ENCODE measurements at regions not wholly inside any gene's neighbourhood (a gene's known extent, or its start where the extent isn't known, plus 50 kb on each side); places are given as distances from the start of the nearest gene placed in this dataset.

DNA sequence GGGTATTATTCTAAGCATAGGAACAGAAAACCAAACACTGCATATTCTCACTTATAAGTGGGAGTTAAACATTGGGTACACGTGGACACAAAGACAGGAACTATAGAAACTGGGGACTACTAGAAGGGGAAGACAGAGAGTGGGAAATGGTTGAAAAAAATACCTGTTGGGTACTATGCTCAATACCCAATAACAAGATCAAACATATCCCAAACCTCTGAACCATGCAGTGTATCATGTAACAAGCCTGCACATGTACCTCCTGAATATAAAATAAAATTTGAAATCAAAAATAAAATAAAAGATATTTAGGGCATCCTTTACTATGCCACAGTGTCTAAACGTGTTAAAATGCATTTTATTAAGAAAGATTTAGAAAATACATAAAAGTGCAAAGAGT is 221.0 kb upstream of the TFPI start:
- Histone ChIP-seq H4K8ac (ENCODE audit: extremely low read depth, insufficient read depth, low read length) (no peak overlapping the region), H3K4ac (replicated peaks; ENCODE audit: insufficient read length, low read depth, low read length) (no peak overlapping the region), H3K23me2 (ENCODE audit: low read depth, low read length) (no peaks in the 10 kb centered on the region), H3K4me1 (replicated peaks in 1 of 4; ENCODE audit: control insufficient read depth in 3 of 4, insufficient read depth in 4 of 4, low read length in 3 of 4) (no peaks in the 10 kb centered on the region), H3K9ac (replicated peaks in 1 of 4; ENCODE audit: extremely low read depth in 1 of 4, low read depth in 3 of 4, low read length in 3 of 4) (no peak overlapping the region), H3K79me2 (ENCODE audit: control insufficient read depth in 1 of 2, insufficient read depth in 2 of 2, low read length in 2 of 2) (no peaks in the 10 kb centered on the region), H3K18ac (ENCODE audit: extremely low read depth, low read length) (no peak overlapping the region), H2BK20ac (ENCODE audit: low read length) (no peak overlapping the region), H2BK5ac (ENCODE audit: low read depth, low read length) (no peak overlapping the region), H3K4me2 (ENCODE audit: insufficient read depth in 1 of 2, low read depth in 2 of 2, low read length in 2 of 2) (no peak overlapping the region), H3K9me3 (ENCODE audit: insufficient read depth in 2 of 2, low read depth in 1 of 2, low read length in 1 of 2) (no peaks in the 10 kb centered on the region), H3K56ac (replicated peaks; ENCODE audit: insufficient read length, low read depth, low read length) (no peak overlapping the region), H2BK12ac (ENCODE audit: low read depth, low read length) (no peak overlapping the region), H4K91ac (replicated peaks; ENCODE audit: insufficient read length, low read length) (no peak overlapping the region), H4K5ac (ENCODE audit: insufficient read length, low read depth, low read length) (no peak overlapping the region), H2BK15ac (ENCODE audit: low read length) (no peak overlapping the region), H3K27ac (ENCODE audit: low read depth, low read length) (no peak overlapping the region), H3K14ac (ENCODE audit: insufficient read length) (no peak overlapping the region), H2BK120ac (replicated peaks; ENCODE audit: low read depth, low read length) (no peak overlapping the region), H2AFZ (ENCODE audit: low read length) (no peak overlapping the region), H3K27me3 (replicated peaks in 1 of 4; ENCODE audit: control insufficient read depth in 3 of 4, extremely low read depth in 1 of 4, insufficient read depth in 3 of 4, low read length in 3 of 4) (no peaks in the 10 kb centered on the region), H4K20me1 (replicated peaks in 1 of 2; ENCODE audit: control insufficient read depth in 1 of 2, insufficient read depth in 2 of 2, low read length in 2 of 2) (no peaks in the 10 kb centered on the region), H3K79me1 (ENCODE audit: low read depth, low read length) (no peaks in the 10 kb centered on the region), H3K36me3 (ENCODE audit: control insufficient read depth in 2 of 4, insufficient read depth in 4 of 4, low read length in 3 of 4) (no peaks in the 10 kb centered on the region), H2AK5ac (ENCODE audit: low read depth, low read length) (no peak overlapping the region), H3K23ac (ENCODE audit: insufficient read length) (no peak overlapping the region), H3K4me3 (ENCODE audit: extremely low read depth in 1 of 4, insufficient read depth in 2 of 4, low read depth in 3 of 4, low read length in 4 of 4) (no peak overlapping the region)
- DNase-seq (ENCODE audit: low read depth in 1 of 2, low spot score in 2 of 2) (no peak), FAIRE-seq (no peak)
- ChIA-PET CTCF (ENCODE audit: partially characterized antibody) (no interaction called here), POLR2A (ENCODE audit: partially characterized antibody) (no interaction called here)
- no peak for TF ChIP-seq POLR2A (IDR thresholded peaks at IDR 0.05; ENCODE audit: control extremely low read depth in 1 of 2, low read depth in 2 of 2, low read length in 2 of 2)
- TF ChIP-seq KDM5A (IDR thresholded peaks at IDR 0.05; ENCODE audit: low read length), result no peak
- TF ChIP-seq GTF2F1 (IDR thresholded peaks at IDR 0.05; ENCODE audit: borderline replicate concordance, low read depth, low read length), result no peak
- no peak for TF ChIP-seq EZH2 (IDR thresholded peaks at IDR 0.05; ENCODE audit: low read depth, low read length, severe bottlenecking)
- TF ChIP-seq SAP30 (IDR thresholded peaks at IDR 0.05; ENCODE audit: insufficient read depth, insufficient replicate concordance, low read length), result no peak
- TF ChIP-seq POLR2AphosphoS5 (IDR thresholded peaks at IDR 0.05; ENCODE audit: low read depth, low read length), result no peak
- no peak for TF ChIP-seq SP1 (IDR thresholded peaks at IDR 0.05; ENCODE audit: low read depth, low read length)
- no peak for TF ChIP-seq YY1 (IDR thresholded peaks at IDR 0.05; ENCODE audit: low read depth, low read length)
- TF ChIP-seq CEBPB (IDR thresholded peaks at IDR 0.05; ENCODE audit: low read depth, low read length), result no peak
- no peak for TF ChIP-seq SP4 (IDR thresholded peaks at IDR 0.05; ENCODE audit: low read length)
- TF ChIP-seq TBP (IDR thresholded peaks at IDR 0.05; ENCODE audit: low read depth, low read length), result no peak
- no peak for TF ChIP-seq CBX8 (IDR thresholded peaks at IDR 0.05; ENCODE audit: borderline replicate concordance, low read depth, low read length)
- no peak for TF ChIP-seq JUN (IDR thresholded peaks at IDR 0.05; ENCODE audit: low read depth, low read length)
- no peak for TF ChIP-seq RXRA (IDR thresholded peaks at IDR 0.05; ENCODE audit: insufficient read depth, low read depth, low read length)
- TF ChIP-seq CREB1 (IDR thresholded peaks at IDR 0.05), result no peak
- WGBS, 2 experiments (ENCODE audit: extremely low coverage in 1 of 2, insufficient coverage in 1 of 2, insufficient read length in 1 of 2, insufficient replicate concordance in 2 of 2, low coverage in 1 of 2, low lambda C conversion rate in 2 of 2, missing lambda C conversion rate in 1 of 2), result 75% methylated on average over 2 of the region's 2 CpGs; no CpG with 5 or more reads in 1 of the 2 experiments

All from H1 (cell line).